IMR-90 (cell line): ENCODE measurements at regions not wholly inside any gene's neighbourhood (a gene's known extent, or its start where the extent isn't known, plus 50 kb on each side); places are given as distances from the start of the nearest gene placed in this dataset.
A peak's percentile ranks its signal among the peaks of the same experiment; 100 is the strongest.

Source experiments
- ATAC-seq: fragments of 200-7000 bp; cut with Tn5 transposase; 2 replicates; pipeline ENCODE4 v1.9.1; 2020; ENCODE audit warnings: low read depth, mild to moderate bottlenecking, moderate library complexity
- BruUV-seq: library from RNA; stranded (reverse); fragments of 400-500 nt; replicated peaks from 2 replicates; lab custom pipeline; 2021; lab: Mats Ljungman, UMichigan
- CTCF ChIA-PET: fragments of 300-600 bp; formaldehyde crosslinking; extraction: SDS; loops from one replicate; lab custom pipeline; 2021; ENCODE audit warnings: antibody characterized with exemption; lab: Yijun Ruan, JAX
- POLR2A ChIA-PET: fragments of 300-600 bp; sonication (Branson Sonifier 250); formaldehyde crosslinking; loops from one replicate; lab custom pipeline; 2022; ENCODE audit warnings: antibody characterized with exemption; ENCODE audit not compliant: unreplicated experiment; lab: Charles Lee
- DNase-seq: peaks from one replicate; pipeline ENCODE4 v3.0.0; 2013
- H2AFZ ChIP-seq: replicated peaks from 2 replicates; pipeline ENCODE3; 2013; ENCODE audit warnings: low read length, mild to moderate bottlenecking; ENCODE audit not compliant: poor library complexity
- H2AK5ac ChIP-seq: 2 replicates; pipeline ENCODE4 v1.6.1; 2013; ENCODE audit warnings: low read depth, low read length, inconsistent platforms
- H2AK9ac ChIP-seq: replicated peaks from 2 replicates; pipeline ENCODE3; 2013; ENCODE audit warnings: mild to moderate bottlenecking, low read depth, low read length, moderate library complexity; ENCODE audit not compliant: poor library complexity
- H2BK120ac ChIP-seq: 2 replicates; pipeline ENCODE4 v1.6.1; 2013; ENCODE audit warnings: low read depth, low read length, inconsistent platforms
- H2BK15ac ChIP-seq: 3 replicates; pipeline ENCODE4 v1.6.1; 2013; ENCODE audit warnings: low read depth, low read length, inconsistent platforms
- H2BK20ac ChIP-seq: 2 replicates; pipeline ENCODE4 v1.6.1; 2013; ENCODE audit warnings: low read depth, mild to moderate bottlenecking, inconsistent platforms, low read length, moderate library complexity
- H2BK5ac ChIP-seq: 2 replicates; pipeline ENCODE4 v1.6.1; 2013; ENCODE audit warnings: mild to moderate bottlenecking, low read depth, low read length, inconsistent platforms; ENCODE audit not compliant: poor library complexity, severe bottlenecking
- H3K14ac ChIP-seq: replicated peaks from 2 replicates; pipeline ENCODE4 v1.6.1; 2013; ENCODE audit warnings: low read depth, low read length, inconsistent platforms
- H3K18ac ChIP-seq: 2 replicates; pipeline ENCODE4 v1.6.1; 2013; ENCODE audit warnings: low read depth, low read length, control low read depth
- H3K23ac ChIP-seq: 2 replicates; pipeline ENCODE4 v1.6.1; 2013; ENCODE audit warnings: low read depth, low read length, inconsistent platforms
- H3K27ac ChIP-seq: 2 replicates; pipeline ENCODE4 v1.5.1; 2013; ENCODE audit warnings: mild to moderate bottlenecking, control low read depth, low read length; ENCODE audit not compliant: insufficient read depth
- H3K27me3 ChIP-seq: 2 replicates; pipeline ENCODE4 v1.6.1; 2013; ENCODE audit warnings: low read length; ENCODE audit not compliant: control insufficient read depth, insufficient read depth
- H3K36me3 ChIP-seq: 2 replicates; pipeline ENCODE4 v1.6.1; 2013; ENCODE audit warnings: low read length, mixed read lengths; ENCODE audit not compliant: control insufficient read depth, insufficient read depth
- H3K4ac ChIP-seq: 2 replicates; pipeline ENCODE4 v1.6.1; 2013; ENCODE audit warnings: low read depth, low read length, inconsistent platforms
- H3K4me1 ChIP-seq: 2 replicates; pipeline ENCODE4 v1.6.1; 2013; ENCODE audit warnings: low read length, mixed read lengths; ENCODE audit not compliant: control insufficient read depth, insufficient read depth
- H3K4me2 ChIP-seq: 2 replicates; pipeline ENCODE4 v1.6.1; 2013; ENCODE audit warnings: low read depth, mild to moderate bottlenecking, control low read depth, low read length, moderate library complexity
- H3K4me3 ChIP-seq: 2 replicates; pipeline ENCODE4 v1.5.1; 2013; ENCODE audit warnings: low read depth, mild to moderate bottlenecking, control low read depth, low read length, moderate library complexity; ENCODE audit not compliant: insufficient read depth
- H3K56ac ChIP-seq: 2 replicates; pipeline ENCODE4 v1.6.1; 2013; ENCODE audit warnings: low read length, inconsistent platforms; ENCODE audit not compliant: insufficient read depth; ENCODE audit errors: extremely low read depth
- H3K79me1 ChIP-seq, 2 experiments: 2 replicates each; pipeline ENCODE4 v1.6.1; 2013; ENCODE audit warnings: low read length in 2 of 2, inconsistent platforms in 1 of 2, low read depth in 1 of 2
- H3K9ac ChIP-seq: 2 replicates; pipeline ENCODE4 v1.6.1; 2013; ENCODE audit warnings: low read depth, low read length, control low read depth
- H3K9me1 ChIP-seq: 2 replicates; pipeline ENCODE4 v1.6.1; 2013; ENCODE audit warnings: low read length, inconsistent platforms; ENCODE audit not compliant: insufficient read depth
- H3K9me3 ChIP-seq: 2 replicates; pipeline ENCODE4 v1.6.1; 2013; ENCODE audit warnings: low read length; ENCODE audit not compliant: control insufficient read depth, insufficient read depth
- H4K20me1 ChIP-seq: 2 replicates; pipeline ENCODE4 v1.6.1; 2013; ENCODE audit warnings: low read length, inconsistent platforms; ENCODE audit not compliant: insufficient read depth
- H4K5ac ChIP-seq: 2 replicates; pipeline ENCODE4 v1.6.1; 2013; ENCODE audit warnings: mild to moderate bottlenecking, low read depth, low read length, control low read depth
- H4K8ac ChIP-seq, 2 experiments: 2 replicates each; pipeline ENCODE4 v1.6.1; 2013; ENCODE audit warnings: low read depth in 2 of 2, low read length in 2 of 2, control low read depth in 1 of 2, inconsistent platforms in 1 of 2
- H4K91ac ChIP-seq: 2 replicates; pipeline ENCODE4 v1.6.1; 2013; ENCODE audit warnings: low read depth, low read length, inconsistent platforms; ENCODE audit not compliant: insufficient read depth
- BHLHE40 ChIP-seq: fragments of 150-350 bp; IDR thresholded peaks from 2 replicates; pipeline ENCODE4 v1.6.1; 2016; ENCODE audit warnings: mild to moderate bottlenecking, low read depth, low read length
- CHD1 ChIP-seq: IDR thresholded peaks from 2 replicates; pipeline ENCODE4 v1.6.1; 2012; ENCODE audit warnings: low read depth, low read length, improper control_type of control experiment
- CTCF ChIP-seq: conservative IDR thresholded peaks from 2 replicates; pipeline ENCODE4 v1.5.1; 2012; ENCODE audit warnings: mild to moderate bottlenecking, low read depth, low read length, improper control_type of control experiment
- ELK1 ChIP-seq: fragments of 150-350 bp; IDR thresholded peaks from 2 replicates; pipeline ENCODE4 v1.6.1; 2016; ENCODE audit warnings: low read depth, mild to moderate bottlenecking, low read length, moderate library complexity, borderline replicate concordance
- MXI1 ChIP-seq: IDR thresholded peaks from 2 replicates; pipeline ENCODE4 v1.6.1; 2012; ENCODE audit warnings: low read depth, mild to moderate bottlenecking, low read length, moderate library complexity, borderline replicate concordance
- NFE2L2 ChIP-seq: fragments of 150-350 bp; IDR thresholded peaks from 2 replicates; pipeline ENCODE4 v1.6.1; 2016; ENCODE audit warnings: low read depth, mild to moderate bottlenecking, low read length
- RCOR1 ChIP-seq: IDR thresholded peaks from 2 replicates; pipeline ENCODE4 v1.6.1; 2012; ENCODE audit warnings: mild to moderate bottlenecking, low read length, improper control_type of control experiment; ENCODE audit not compliant: insufficient replicate concordance
- SMC3 ChIP-seq: fragments of 150-350 bp; IDR thresholded peaks from 2 replicates; pipeline ENCODE4 v1.6.1; 2016; ENCODE audit warnings: low read depth, mild to moderate bottlenecking, antibody characterized with exemption, low read length, moderate library complexity
- WGBS, 2 experiments: methylation state at CpG; one replicate each; pipeline versions ENCODE4 v1.1.5 to v1.1.7; 2013; ENCODE audit warnings: missing lambda C conversion rate in 2 of 2; ENCODE audit not compliant: insufficient read length in 1 of 2; ENCODE audit errors: extremely low coverage in 2 of 2; 5-methylcytosine and 5-hydroxymethylcytosine counted together
- dilution Hi-C: fragments of 300-500 bp; cut with HindIII; formaldehyde crosslinking; loops from one replicate; pipeline ENCODE4 v1.14.3; 2018; ENCODE audit warnings: low sequenced_read_pairs; ENCODE audit not compliant: unreplicated experiment
- in situ Hi-C: fragments of 300-500 bp; cut with MboI; formaldehyde crosslinking; loops from 3 replicates; pipeline ENCODE4 v1.14.3; 2019; ENCODE audit warnings: low sequenced_read_pairs, inconsistent platforms, mixed read lengths
- intact Hi-C: fragments of 100-400 bp; cut with micrococcal nuclease; formaldehyde crosslinking; loops from 2 replicates; pipeline ENCODE4 v1.10.0; 2022

GRCh38 chr5:13566871-13567339 lies 377.6 kb downstream of the DNAH5 start (continued):
- TF ChIP-seq ELK1: no peak

- intact Hi-C loops (no loop called here), dilution Hi-C loops (no loop called here), in situ Hi-C loops (no loop called here)
- Histone ChIP-seq H3K4ac (no peak overlapping the region), H3K9me1 (no peaks in the 10 kb centered on the region), H3K4me3 (no peak overlapping the region), H3K18ac (no peak overlapping the region; the same call in 1 of the 2 replicates), H2AK9ac (no peak overlapping the region), H2BK5ac (no peak overlapping the region), H3K9ac (no peak overlapping the region), H3K56ac (no peak overlapping the region), H4K20me1 (no peaks in the 10 kb centered on the region), H2AK5ac (no peak overlapping the region), H3K4me1 (no peaks in the 10 kb centered on the region), H3K4me2 (no peak overlapping the region), H3K36me3 (no peaks in the 10 kb centered on the region), H4K91ac (no peak overlapping the region), H3K27ac (no peak overlapping the region), H2BK15ac (no peak overlapping the region), H3K14ac (no peak overlapping the region), H2BK120ac (no peak overlapping the region), H2AFZ (no peak overlapping the region), H3K23ac (no peak overlapping the region), H4K8ac (no peak overlapping the region), H3K27me3 (no peaks in the 10 kb centered on the region), H3K79me1 (no peaks in the 10 kb centered on the region), H4K5ac (no peak overlapping the region), H2BK20ac (0 out of 2 replicates have a peak overlapping the region, but pooled peaks have one; percentile 26), H3K9me3 (no peaks in the 10 kb centered on the region)
- no TSS peak for BruUV-seq
- WGBS, 2 experiments: no CpG with 5 or more reads among the region's 1 CpG
- CTCF ChIA-PET: no interaction called here
- ATAC-seq: peak; percentile 61
- no peak for TF ChIP-seq CHD1
- TF ChIP-seq NFE2L2: no peak
- no peak for TF ChIP-seq SMC3
- TF ChIP-seq BHLHE40: no peak
- TF ChIP-seq CTCF: no peak
- no peak for TF ChIP-seq MXI1
- TF ChIP-seq RCOR1: no peak
- TF ChIP-seq ELK1: no peak
- DNase-seq: peak; percentile 31
- POLR2A ChIA-PET: no interaction called here
Observed at GRCh38 chr5:13558408-13558807, 386.1 kb downstream of the DNAH5 start.
